Gastrocnemius medialis (tissue), 4 donors: ENCODE measurements at regions not wholly inside any gene's neighbourhood (a gene's known extent, or its start where the extent isn't known, plus 50 kb on each side); places are given as distances from the start of the nearest gene placed in this dataset.

Experiments used
- ATAC-seq, 2 donors: fragments of 150-250 bp; one replicate each; pipeline ENCODE4 v1.9.1; 2016
- DNase-seq, 2 donors: peaks; one replicate each; pipeline ENCODE4 v3.0.0-alpha.2; 2019
- H3K27ac ChIP-seq, 4 donors: fragments of 200-600 bp; sonication (generic); 1 replicate in 1 of 4; 2 replicates in 3 of 4; pipeline ENCODE4 v1.5.1; 2016 to 2018; ENCODE audit warnings: mild to moderate bottlenecking in 2 of 4, moderate library complexity in 1 of 4
- H3K27me3 ChIP-seq, 3 donors: fragments of 200-600 bp; sonication (generic) in 2 of 3; 1 replicate in 1 of 3; 2 replicates in 2 of 3; pipeline versions ENCODE4 v1.5.1 to v1.6.0; 2016 to 2019; ENCODE audit warnings: mild to moderate bottlenecking in 1 of 3, moderate library complexity in 1 of 3
- H3K36me3 ChIP-seq, 2 donors: fragments of 200-600 bp; sonication (generic) in 1 of 2; one replicate each; pipeline ENCODE4 v1.5.1; 2017 to 2018
- H3K4me1 ChIP-seq, 2 donors: fragments of 200-600 bp; sonication (generic) in 1 of 2; one replicate each; pipeline ENCODE4 v1.5.1; 2016 to 2017; ENCODE audit warnings: mild to moderate bottlenecking in 2 of 2
- H3K4me3 ChIP-seq, 4 donors: fragments of 200-600 bp; sonication (generic) in 3 of 4; 1 replicate in 1 of 4; 2 replicates in 3 of 4; pipeline ENCODE4 v1.5.1; 2016 to 2019; ENCODE audit warnings: mild to moderate bottlenecking in 2 of 4
- H3K9me3 ChIP-seq, 3 donors: fragments of 200-600 bp; sonication (generic) in 2 of 3; 1 replicate in 1 of 3; 2 replicates in 2 of 3; pipeline ENCODE4 v1.5.1; 2016 to 2019
- CTCF ChIP-seq, 5 experiments: fragments of 450-650 bp in 3 of 5; fragments of 200-600 bp in 2 of 5; sonication (generic) in 2 of 5; IDR thresholded peaks in 4 of 5; conservative IDR thresholded peaks in 1 of 5; 1 replicate in 4 of 5; 2 replicates in 1 of 5; pipeline ENCODE4 v1.5.1; 2016 to 2019; ENCODE audit warnings: antibody characterized with exemption in 5 of 5, mild to moderate bottlenecking in 3 of 5, moderate library complexity in 3 of 5
- POLR2A ChIP-seq, 2 donors: fragments of 450-650 bp; IDR thresholded peaks; one replicate each; pipeline ENCODE4 v1.6.1; 2017; ENCODE audit warnings: antibody characterized with exemption in 2 of 2, mild to moderate bottlenecking in 2 of 2, moderate library complexity in 2 of 2
- in situ Hi-C, 4 donors: fragments of 200-750 bp; cut with MboI; loops; one replicate each; pipeline versions ENCODE4 v1.15.0 to v1.8.0; 2017; ENCODE audit warnings: low sequenced_read_pairs in 4 of 4
- intact Hi-C: fragments of 100-400 bp; cut with DNase I; formaldehyde crosslinking; loops from one replicate; pipeline ENCODE4 v1.15.1; 2023; ENCODE audit warnings: low total_unique reads

- peaks cover 0 to 8% (median 0%) of the 10 kb centered on the region in 3 donors for H3K27me3 ChIP-seq
- H3K36me3 ChIP-seq: no peaks in the 10 kb centered on the region
- no peak overlapping the region for H3K27ac ChIP-seq
- no peaks in the 10 kb centered on the region for H3K9me3 ChIP-seq
- no peak for TF ChIP-seq POLR2A (IDR thresholded peaks at IDR 0.05)
- TF ChIP-seq CTCF (IDR thresholded peaks at IDR 0.05 in 4 of 5, conservative IDR thresholded peaks at IDR 0.05 in 1 of 5): no peak
- intact Hi-C loops: no loop called here
- H3K4me1 ChIP-seq: no peaks in the 10 kb centered on the region
- ATAC-seq (no peak), DNase-seq (no peak)
- no peak overlapping the region for H3K4me3 ChIP-seq
- in situ Hi-C loops: no loop called here
Observed at GRCh38 chr11:70740488-70740851, 342.1 kb downstream of the CTTN start.

- ATAC-seq: no peak
- TF ChIP-seq CTCF (IDR thresholded peaks at IDR 0.05 in 4 of 5, conservative IDR thresholded peaks at IDR 0.05 in 1 of 5): no peak
- no peak for TF ChIP-seq POLR2A (IDR thresholded peaks at IDR 0.05)
- H3K36me3 ChIP-seq: no peaks in the 10 kb centered on the region
- no peak overlapping the region for H3K4me3 ChIP-seq
- H3K27ac ChIP-seq: no peak overlapping the region
- no peaks in the 10 kb centered on the region for H3K4me1 ChIP-seq
- in situ Hi-C loops: no loop called here
- H3K9me3 ChIP-seq: no peaks in the 10 kb centered on the region
- no peak for DNase-seq
- peaks cover 0 to 8% (median 0%) of the 10 kb centered on the region in 3 donors for H3K27me3 ChIP-seq
- intact Hi-C loops: no loop called here
Observed at GRCh38 chr11:70741085-70741484, 342.8 kb downstream of the CTTN start.

- H3K36me3 ChIP-seq: no peaks in the 10 kb centered on the region
- peaks cover 0 to 8% (median 0%) of the 10 kb centered on the region in 3 donors for H3K27me3 ChIP-seq
- intact Hi-C loops: no loop called here
- DNase-seq: no peak
- no peak overlapping the region for H3K27ac ChIP-seq
- ATAC-seq: no peak
- no peak overlapping the region for H3K4me3 ChIP-seq
- H3K4me1 ChIP-seq: no peaks in the 10 kb centered on the region
- H3K9me3 ChIP-seq: no peaks in the 10 kb centered on the region
- TF ChIP-seq CTCF (IDR thresholded peaks at IDR 0.05 in 4 of 5, conservative IDR thresholded peaks at IDR 0.05 in 1 of 5) (no peak), POLR2A (IDR thresholded peaks at IDR 0.05) (no peak)
- in situ Hi-C loops: no loop called here
Observed at GRCh38 chr11:70742553-70743291, 344.4 kb downstream of the CTTN start.

GRCh38 chr11:70743329-70743728 lies 345.0 kb downstream of the CTTN start:
- TF ChIP-seq POLR2A (IDR thresholded peaks at IDR 0.05) (no peak), CTCF (IDR thresholded peaks at IDR 0.05 in 4 of 5, conservative IDR thresholded peaks at IDR 0.05 in 1 of 5) (no peak)
- Histone ChIP-seq H3K4me1 (no peaks in the 10 kb centered on the region), H3K9me3 (no peaks in the 10 kb centered on the region), H3K36me3 (no peaks in the 10 kb centered on the region), H3K4me3 (no peak overlapping the region), H3K27ac (no peak overlapping the region), H3K27me3 (peaks cover 0 to 8% (median 0%) of the 10 kb centered on the region in 3 donors)
- in situ Hi-C loops (no loop called here), intact Hi-C loops (no loop called here)
- no peak for ATAC-seq
- DNase-seq: no peak

GRCh38 chr11:70743941-70744351 lies 345.6 kb downstream of the CTTN start:
- H3K27me3 ChIP-seq: peaks cover 0 to 8% (median 0%) of the 10 kb centered on the region in 3 donors
- no peak overlapping the region for H3K27ac ChIP-seq
- DNase-seq (no peak), ATAC-seq (no peak)
- H3K4me1 ChIP-seq: no peaks in the 10 kb centered on the region
- intact Hi-C loops: no loop called here
- no peak for TF ChIP-seq POLR2A (IDR thresholded peaks at IDR 0.05)
- TF ChIP-seq CTCF (IDR thresholded peaks at IDR 0.05 in 4 of 5, conservative IDR thresholded peaks at IDR 0.05 in 1 of 5): no peak
- in situ Hi-C loops: no loop called here
- H3K36me3 ChIP-seq: no peaks in the 10 kb centered on the region
- no peak overlapping the region for H3K4me3 ChIP-seq
- no peaks in the 10 kb centered on the region for H3K9me3 ChIP-seq
